ENCODE measurements at regions not wholly inside any gene's neighbourhood (a gene's known extent, or its start where the extent isn't known, plus 50 kb on each side); places are given as distances from the start of the nearest gene placed in this dataset.

DNA sequence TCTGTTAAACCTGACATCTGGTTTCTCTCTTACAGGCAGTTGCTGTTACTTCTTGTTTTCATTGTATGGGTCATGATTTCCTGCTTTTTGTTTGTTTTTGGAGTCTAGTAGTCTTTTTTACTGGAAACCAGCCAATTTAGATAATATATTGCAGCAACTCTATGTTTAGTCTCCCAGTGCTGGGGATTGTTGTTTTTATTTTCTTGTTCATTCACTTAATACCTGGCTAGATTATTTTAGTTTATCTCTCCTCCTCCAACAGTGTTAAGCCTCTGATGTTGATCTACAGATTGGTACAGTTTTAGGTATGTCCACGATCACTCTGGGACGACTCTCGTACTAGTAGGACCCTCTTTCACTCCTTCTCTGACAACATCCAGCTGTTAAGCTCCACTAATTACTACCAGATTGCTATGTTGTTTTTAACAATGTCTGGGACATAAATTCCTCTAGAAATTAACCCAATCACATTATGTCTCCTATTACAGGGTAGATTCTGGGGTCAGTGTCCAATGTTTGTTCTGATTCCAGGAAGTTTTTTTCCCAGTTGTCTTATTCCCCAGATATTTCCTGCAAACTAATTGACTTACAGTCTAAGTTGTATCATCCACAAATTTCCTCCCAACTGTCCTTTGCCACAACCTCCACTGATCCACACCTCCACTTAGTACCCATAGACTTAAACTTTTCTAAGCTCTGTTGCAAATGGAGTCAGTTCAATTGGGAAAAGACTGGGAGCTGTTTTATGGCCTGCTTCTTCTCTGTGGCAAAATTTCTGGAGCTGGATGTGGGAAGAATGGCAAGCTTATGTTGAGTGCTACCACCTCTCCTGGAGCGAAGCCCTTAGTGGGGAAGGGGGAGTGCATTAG is 1280.6 kb upstream of the CNTN5 start:
- Histone ChIP-seq H3K36me3 (ENCODE audit: insufficient read depth) (0 out of 2 replicates have a peak, but pooled peaks cover 5% of the 10 kb centered on the region), H4K20me1 (replicated peaks; ENCODE audit: insufficient read depth) (no peaks in the 10 kb centered on the region), H3K4me3 (no peak overlapping the region), H3K9me2 (ENCODE audit: insufficient read depth) (peaks cover 17% of the 10 kb centered on the region), H3K27me3 (ENCODE audit: insufficient read depth) (no peaks in the 10 kb centered on the region), H2AFZ (peak overlapping the region; percentile 63), H3F3A (replicated peaks; ENCODE audit: low read depth) (no peaks in the 10 kb centered on the region), H3K79me2 (replicated peaks; ENCODE audit: insufficient read depth) (no peaks in the 10 kb centered on the region), H3K4me1 (ENCODE audit: insufficient read depth) (no peaks in the 10 kb centered on the region), H3K4me2 (no peak overlapping the region), H3K27ac (ENCODE audit: low read depth) (no peak overlapping the region)
- Mint-ChIP-seq H3K27ac (no peak overlapping the region), H3K4me3 (no peak overlapping the region), H3K9me3 (peaks cover 27% of the 10 kb centered on the region), H3K4me1 (no peaks in the 10 kb centered on the region), H3K36me3 (ENCODE audit: low read depth) (peaks cover 24% of the 10 kb centered on the region), H3K27me3 (ENCODE audit: insufficient read depth, low read depth, poor library complexity) (peaks cover 2% of the 10 kb centered on the region)
- DNase-seq (ENCODE audit: low spot score) (no peak), ATAC-seq (no peak)
- TF ChIP-seq STAT1 (IDR thresholded peaks at IDR 0.05; ENCODE audit: unreplicated experiment), result no peak
- TF ChIP-seq ZNF331 (CRISPR knock-in tag; IDR thresholded peaks at IDR 0.05; ENCODE audit: low read depth), result no peak
- TF ChIP-seq, protein P1, sequence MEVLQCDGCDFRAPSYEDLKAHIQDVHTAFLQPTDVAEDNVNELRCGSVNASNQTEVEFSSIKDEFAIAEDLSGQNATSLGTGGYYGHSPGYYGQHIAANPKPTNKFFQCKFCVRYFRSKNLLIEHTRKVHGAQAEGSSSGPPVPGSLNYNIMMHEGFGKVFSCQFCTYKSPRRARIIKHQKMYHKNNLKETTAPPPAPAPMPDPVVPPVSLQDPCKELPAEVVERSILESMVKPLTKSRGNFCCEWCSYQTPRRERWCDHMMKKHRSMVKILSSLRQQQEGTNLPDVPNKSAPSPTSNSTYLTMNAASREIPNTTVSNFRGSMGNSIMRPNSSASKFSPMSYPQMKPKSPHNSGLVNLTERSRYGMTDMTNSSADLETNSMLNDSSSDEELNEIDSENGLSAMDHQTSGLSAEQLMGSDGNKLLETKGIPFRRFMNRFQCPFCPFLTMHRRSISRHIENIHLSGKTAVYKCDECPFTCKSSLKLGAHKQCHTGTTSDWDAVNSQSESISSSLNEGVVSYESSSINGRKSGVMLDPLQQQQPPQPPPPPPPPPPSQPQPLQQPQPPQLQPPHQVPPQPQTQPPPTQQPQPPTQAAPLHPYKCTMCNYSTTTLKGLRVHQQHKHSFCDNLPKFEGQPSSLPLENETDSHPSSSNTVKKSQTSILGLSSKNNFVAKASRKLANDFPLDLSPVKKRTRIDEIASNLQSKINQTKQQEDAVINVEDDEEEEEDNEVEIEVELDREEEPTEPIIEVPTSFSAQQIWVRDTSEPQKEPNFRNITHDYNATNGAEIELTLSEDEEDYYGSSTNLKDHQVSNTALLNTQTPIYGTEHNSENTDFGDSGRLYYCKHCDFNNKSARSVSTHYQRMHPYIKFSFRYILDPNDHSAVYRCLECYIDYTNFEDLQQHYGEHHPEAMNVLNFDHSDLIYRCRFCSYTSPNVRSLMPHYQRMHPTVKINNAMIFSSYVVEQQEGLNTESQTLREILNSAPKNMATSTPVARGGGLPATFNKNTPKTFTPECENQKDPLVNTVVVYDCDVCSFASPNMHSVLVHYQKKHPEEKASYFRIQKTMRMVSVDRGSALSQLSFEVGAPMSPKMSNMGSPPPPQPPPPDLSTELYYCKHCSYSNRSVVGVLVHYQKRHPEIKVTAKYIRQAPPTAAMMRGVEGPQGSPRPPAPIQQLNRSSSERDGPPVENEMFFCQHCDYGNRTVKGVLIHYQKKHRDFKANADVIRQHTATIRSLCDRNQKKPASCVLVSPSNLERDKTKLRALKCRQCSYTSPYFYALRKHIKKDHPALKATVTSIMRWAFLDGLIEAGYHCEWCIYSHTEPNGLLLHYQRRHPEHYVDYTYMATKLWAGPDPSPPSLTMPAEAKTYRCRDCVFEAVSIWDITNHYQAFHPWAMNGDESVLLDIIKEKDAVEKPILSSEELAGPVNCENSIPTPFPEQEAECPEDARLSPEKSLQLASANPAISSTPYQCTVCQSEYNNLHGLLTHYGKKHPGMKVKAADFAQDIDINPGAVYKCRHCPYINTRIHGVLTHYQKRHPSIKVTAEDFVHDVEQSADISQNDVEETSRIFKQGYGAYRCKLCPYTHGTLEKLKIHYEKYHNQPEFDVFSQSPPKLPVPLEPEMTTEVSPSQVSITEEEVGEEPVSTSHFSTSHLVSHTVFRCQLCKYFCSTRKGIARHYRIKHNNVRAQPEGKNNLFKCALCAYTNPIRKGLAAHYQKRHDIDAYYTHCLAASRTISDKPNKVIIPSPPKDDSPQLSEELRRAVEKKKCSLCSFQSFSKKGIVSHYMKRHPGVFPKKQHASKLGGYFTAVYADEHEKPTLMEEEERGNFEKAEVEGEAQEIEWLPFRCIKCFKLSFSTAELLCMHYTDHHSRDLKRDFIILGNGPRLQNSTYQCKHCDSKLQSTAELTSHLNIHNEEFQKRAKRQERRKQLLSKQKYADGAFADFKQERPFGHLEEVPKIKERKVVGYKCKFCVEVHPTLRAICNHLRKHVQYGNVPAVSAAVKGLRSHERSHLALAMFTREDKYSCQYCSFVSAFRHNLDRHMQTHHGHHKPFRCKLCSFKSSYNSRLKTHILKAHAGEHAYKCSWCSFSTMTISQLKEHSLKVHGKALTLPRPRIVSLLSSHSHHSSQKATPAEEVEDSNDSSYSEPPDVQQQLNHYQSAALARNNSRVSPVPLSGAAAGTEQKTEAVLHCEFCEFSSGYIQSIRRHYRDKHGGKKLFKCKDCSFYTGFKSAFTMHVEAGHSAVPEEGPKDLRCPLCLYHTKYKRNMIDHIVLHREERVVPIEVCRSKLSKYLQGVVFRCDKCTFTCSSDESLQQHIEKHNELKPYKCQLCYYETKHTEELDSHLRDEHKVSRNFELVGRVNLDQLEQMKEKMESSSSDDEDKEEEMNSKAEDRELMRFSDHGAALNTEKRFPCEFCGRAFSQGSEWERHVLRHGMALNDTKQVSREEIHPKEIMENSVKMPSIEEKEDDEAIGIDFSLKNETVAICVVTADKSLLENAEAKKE (CRISPR knock-in tag; IDR thresholded peaks at IDR 0.05), result no peak
- TF ChIP-seq POLR2AphosphoS5 (IDR thresholded peaks at IDR 0.05; ENCODE audit: low read depth), result no peak
- TF ChIP-seq EZH2phosphoT487 (IDR thresholded peaks at IDR 0.05; ENCODE audit: unreplicated experiment), result no peak
- no peak for TF ChIP-seq NANOG (IDR thresholded peaks at IDR 0.05; ENCODE audit: borderline replicate concordance)
- no peak for TF ChIP-seq REST (IDR thresholded peaks at IDR 0.05; ENCODE audit: unreplicated experiment)
- TF ChIP-seq CREB1 (CRISPR knock-in tag; IDR thresholded peaks at IDR 0.05; ENCODE audit: low read depth), result no peak
- no peak for TF ChIP-seq JUNB (IDR thresholded peaks at IDR 0.05; ENCODE audit: unreplicated experiment)
- TF ChIP-seq EZH2 (IDR thresholded peaks at IDR 0.05; ENCODE audit: low read depth, unreplicated experiment), result no peak
- TF ChIP-seq, protein P2, sequence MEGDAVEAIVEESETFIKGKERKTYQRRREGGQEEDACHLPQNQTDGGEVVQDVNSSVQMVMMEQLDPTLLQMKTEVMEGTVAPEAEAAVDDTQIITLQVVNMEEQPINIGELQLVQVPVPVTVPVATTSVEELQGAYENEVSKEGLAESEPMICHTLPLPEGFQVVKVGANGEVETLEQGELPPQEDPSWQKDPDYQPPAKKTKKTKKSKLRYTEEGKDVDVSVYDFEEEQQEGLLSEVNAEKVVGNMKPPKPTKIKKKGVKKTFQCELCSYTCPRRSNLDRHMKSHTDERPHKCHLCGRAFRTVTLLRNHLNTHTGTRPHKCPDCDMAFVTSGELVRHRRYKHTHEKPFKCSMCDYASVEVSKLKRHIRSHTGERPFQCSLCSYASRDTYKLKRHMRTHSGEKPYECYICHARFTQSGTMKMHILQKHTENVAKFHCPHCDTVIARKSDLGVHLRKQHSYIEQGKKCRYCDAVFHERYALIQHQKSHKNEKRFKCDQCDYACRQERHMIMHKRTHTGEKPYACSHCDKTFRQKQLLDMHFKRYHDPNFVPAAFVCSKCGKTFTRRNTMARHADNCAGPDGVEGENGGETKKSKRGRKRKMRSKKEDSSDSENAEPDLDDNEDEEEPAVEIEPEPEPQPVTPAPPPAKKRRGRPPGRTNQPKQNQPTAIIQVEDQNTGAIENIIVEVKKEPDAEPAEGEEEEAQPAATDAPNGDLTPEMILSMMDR (conservative IDR thresholded peaks at IDR 0.05; ENCODE audit: low read depth in 2 of 2), result no peak
- TF ChIP-seq ETS1 (IDR thresholded peaks at IDR 0.05), result no peak
- no peak for TF ChIP-seq ZNF114 (CRISPR knock-in tag; IDR thresholded peaks at IDR 0.05)

All from GM23338 (cell line).